GM12872 (cell line): ENCODE measurements at regions not wholly inside any gene's neighbourhood (a gene's known extent, or its start where the extent isn't known, plus 50 kb on each side); places are given as distances from the start of the nearest gene placed in this dataset.

Experiments
- CTCF ChIP-seq: IDR thresholded peaks from 3 replicates; pipeline ENCODE4 v1.5.1; 2011; ENCODE audit warnings: low read depth, mild to moderate bottlenecking, low read length, moderate library complexity; ENCODE audit not compliant: insufficient read depth

- no peak for TF ChIP-seq CTCF
Observed at GRCh38 chr12:4030929-4031702, 157.9 kb upstream of the PARP11 start.

- no peak for TF ChIP-seq CTCF
Observed at GRCh38 chr12:4027412-4027811, 154.2 kb upstream of the PARP11 start.

- TF ChIP-seq CTCF: no peak
Observed at GRCh38 chr12:4026517-4026916, 153.3 kb upstream of the PARP11 start.

- TF ChIP-seq CTCF: no peak
Observed at GRCh38 chr12:4026020-4026358, 152.8 kb upstream of the PARP11 start.

- no peak for TF ChIP-seq CTCF
Observed at GRCh38 chr12:4025181-4026019, 152.2 kb upstream of the PARP11 start.

- no peak for TF ChIP-seq CTCF
Observed at GRCh38 chr12:4024701-4025100, 151.5 kb upstream of the PARP11 start.

GRCh38 chr12:4015225-4016091 lies 142.3 kb upstream of the PARP11 start:
- no peak for TF ChIP-seq CTCF
